ENCODE measurements at regions not wholly inside any gene's neighbourhood (a gene's known extent, or its start where the extent isn't known, plus 50 kb on each side); places are given as distances from the start of the nearest gene placed in this dataset.

DNA sequence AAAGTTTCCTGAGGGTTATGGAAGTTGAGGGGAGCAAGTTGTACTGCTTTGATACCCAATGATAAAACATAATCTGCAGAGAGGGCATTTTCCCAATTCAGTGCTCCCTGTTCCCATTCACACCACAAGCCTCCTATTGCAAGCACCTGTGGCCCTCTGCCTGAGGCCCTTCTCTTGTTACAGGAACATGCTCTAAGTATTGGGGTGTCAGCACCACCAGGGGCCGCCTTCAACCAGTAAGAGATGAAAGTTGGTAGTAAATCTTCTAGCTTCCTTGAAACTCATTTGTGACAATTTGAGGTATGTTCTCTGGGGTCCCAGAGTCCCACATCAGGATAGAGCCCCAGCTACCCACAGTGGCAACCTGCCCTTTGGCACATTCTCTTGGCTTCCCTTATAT is 265.4 kb upstream of the ARHGEF26 start:
- TF ChIP-seq EZH2 (IDR thresholded peaks at IDR 0.05) (no peak), POLR2A (IDR thresholded peaks at IDR 0.05; ENCODE audit: borderline replicate concordance, extremely low read depth, insufficient read depth, insufficient read length) (no peak), SIN3A (IDR thresholded peaks at IDR 0.05; ENCODE audit: low read depth) (no peak)

All from HCT116 (cell line).